CD4-positive, alpha-beta T cell treated with Interleukin-1 beta for 1 hour (primary cell): ENCODE measurements at regions not wholly inside any gene's neighbourhood (a gene's known extent, or its start where the extent isn't known, plus 50 kb on each side); places are given as distances from the start of the nearest gene placed in this dataset.
"Not testable (repeated sequence)": the region's sequence is repeated elsewhere in the genome, so short reads cannot be mapped to it uniquely, and the experiment has no call there.

Source experiments
- DNase-seq, 2 donors: peaks; one replicate each; pipeline ENCODE4 v3.0.0-alpha.2; 2020 to 2022

DNA sequence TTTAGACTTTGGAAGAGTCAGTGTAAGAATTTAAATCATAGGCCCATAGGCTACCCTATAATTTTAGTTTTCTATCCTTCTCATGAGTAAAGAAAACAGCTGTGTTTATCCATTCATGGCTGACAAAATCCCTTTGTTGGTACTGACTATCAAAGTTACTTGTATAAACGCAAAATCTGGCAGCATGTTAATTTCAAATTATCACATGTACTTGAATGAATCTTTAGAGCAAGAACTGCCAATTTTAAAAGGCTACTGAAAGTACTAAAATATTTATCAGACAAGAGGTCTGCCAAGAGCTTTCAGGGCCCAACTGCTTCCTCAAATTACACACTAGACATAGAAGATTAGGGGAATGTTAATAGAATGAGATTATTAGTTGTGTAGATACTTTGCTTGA is 66.6 kb downstream of the MYL12B start:
- DNase-seq: no peak

DNA sequence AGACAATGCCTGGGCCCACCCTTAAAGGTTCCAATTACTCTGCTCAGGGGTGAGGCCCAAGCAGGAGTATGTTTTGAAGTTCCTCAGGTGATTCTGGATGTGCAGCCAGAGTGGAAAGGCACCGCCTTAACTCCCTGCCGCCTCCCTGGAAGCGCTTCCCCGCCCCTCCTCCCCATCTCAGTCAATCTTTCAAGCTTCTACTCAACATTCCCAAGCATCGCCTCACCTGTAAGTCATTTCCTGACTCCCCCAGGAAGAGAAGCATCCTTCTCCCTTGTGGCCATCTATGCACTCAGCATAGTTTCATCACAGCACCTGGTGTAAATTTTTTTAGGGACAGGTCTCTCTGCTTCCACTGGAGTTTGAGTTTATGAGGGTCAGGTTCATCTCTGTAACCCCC is 67.5 kb downstream of the MYL12B start:
- no peak for DNase-seq

DNA sequence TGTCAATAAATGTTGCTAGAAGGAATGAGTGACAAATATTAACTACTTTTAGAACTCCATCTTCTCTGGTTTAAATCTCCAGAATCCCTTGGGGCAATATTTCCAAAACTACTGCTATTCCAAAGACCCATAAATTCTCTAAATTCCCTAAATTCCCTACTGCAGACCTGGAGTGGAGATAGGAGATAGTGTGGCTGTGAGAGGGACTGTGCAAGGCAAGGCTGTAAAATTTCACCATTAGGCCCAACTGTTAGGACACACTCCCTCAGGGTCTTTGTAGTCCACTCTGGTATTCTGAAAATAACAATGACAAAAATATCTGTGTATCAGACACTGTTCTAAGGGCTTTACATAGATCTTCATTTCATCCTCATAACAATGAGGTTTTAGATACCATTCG is 67.9 kb downstream of the MYL12B start:
- no peak for DNase-seq

DNA sequence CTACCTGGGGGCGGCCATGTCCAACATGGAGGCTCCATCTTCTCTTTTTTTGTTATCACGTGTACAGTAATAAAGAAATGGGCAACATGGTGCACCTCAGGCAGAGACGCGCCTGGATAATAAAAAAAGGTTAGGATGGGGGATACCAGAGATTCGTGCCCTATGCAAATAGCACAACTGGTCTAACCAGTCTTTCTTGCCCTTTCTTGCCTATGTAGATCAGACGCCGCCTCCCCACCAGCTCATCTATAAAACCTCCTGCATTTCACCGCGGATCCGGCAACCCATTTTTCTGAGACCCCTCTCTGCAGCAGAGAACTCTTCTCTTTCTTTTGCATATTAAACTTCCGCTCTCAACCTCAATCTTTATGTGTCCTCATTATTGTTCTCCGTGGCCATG is 68.7 kb downstream of the MYL12B start:
- DNase-seq: no peak

DNA sequence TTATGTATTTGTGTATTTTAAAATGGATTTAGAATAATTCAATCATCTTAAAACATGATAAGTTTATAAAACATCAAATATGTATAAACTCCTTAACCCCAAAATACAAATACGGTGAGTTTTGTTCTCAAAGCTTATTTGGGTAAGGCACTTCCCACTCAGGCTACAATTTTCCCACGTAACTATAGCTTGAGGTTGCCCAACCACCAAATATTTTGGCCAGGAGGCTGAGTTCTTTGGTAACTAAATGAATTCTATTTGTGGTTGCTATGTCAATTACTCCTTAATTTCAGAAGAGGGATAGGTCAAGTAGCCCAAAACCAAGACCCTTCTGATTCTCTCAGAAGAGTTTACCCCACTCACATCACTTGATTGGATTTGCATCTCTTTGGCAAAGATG is 70.4 kb downstream of the MYL12B start:
- DNase-seq: no peak

DNA sequence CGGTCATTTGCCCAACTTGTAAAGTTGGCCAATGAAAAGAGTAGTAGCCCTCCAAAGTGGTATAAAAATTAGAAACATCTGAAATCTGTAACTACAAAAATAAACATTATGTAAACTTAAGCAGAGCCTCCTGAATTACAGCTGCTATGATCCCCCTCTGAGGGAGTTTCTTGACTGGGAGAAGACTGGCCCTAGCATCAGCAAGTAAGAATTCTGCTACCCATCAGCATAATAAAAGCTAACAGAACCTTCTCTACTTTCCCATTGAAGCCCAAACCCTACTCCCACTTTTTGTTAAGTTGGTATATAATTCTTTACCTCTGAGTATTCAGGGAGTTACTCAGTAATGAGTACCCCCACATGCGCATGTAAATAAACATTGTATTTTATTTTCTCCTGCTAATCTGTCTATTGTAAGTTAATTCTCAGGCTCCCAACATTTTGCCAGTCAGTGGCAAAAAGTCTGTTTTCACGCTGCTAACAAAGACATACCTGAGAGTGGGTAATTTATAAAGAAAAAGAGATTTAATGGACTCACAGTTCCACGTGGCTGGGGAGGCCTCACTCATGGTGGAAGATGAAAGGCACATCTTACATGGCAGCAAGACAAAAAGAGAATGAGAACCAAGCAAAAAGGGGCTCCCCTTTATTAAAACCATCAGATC is 71.3 kb downstream of the MYL12B start:
- no peak for DNase-seq

DNA sequence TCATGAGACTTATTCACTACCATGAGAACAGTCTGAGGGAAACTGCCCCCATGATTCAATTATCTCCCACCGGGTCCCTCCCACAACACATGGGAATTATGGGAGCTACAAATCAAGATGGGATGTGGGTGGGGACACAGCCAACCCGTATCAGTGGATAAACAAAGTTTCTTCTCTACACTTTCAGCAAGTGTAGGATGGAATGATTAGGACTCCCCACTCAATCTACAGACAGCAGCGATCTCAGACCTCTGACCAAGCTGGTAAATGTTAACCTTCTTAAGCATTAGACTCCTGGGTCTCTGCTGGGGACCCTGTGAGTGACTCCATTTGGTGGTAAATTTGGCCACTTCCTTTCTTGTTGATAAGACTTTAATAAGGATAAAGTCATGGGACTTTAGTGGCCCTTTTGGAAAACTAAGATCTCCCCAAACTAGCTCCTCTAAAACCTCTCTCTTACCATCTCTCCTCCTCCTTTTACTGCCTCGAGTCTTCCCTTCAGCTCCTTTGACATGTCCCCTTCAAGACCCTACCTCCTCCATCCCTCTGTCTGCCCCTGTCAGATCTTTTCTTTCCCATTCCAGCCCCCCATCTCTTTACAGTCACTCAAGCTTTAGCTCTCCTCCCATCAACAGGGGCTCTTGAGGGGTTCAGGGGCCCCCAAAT is 71.9 kb downstream of the MYL12B start:
- no peak for DNase-seq

DNA sequence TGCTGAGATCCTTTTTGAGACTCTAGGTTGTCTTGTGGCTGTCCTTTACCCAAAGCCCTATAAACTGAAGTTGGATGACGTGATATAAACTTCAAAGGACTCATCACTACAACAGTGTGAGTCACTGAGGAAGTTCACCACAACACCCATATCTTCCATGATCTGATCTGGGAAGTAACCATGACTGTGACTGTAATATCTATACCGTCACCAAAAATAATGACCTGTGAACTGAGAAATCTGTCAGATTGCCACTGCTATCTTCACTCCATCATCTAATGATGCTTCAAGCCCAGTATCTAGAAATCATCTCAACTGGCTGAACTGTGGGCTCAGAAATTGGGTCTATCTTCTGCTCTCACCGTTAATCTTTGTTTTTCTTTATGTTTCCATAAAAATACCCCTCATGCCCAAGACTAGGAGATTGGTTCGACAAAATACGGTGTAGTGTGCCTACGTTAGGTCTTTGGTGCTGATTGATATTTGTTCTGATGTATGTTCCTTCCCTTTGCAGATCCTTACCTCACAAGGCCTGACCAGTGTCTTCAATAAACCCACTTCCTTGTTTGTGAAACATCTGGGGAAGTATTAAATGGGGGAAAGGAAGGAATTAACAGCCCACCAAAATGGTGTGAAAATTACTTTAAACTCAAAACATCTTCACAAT is 78.2 kb downstream of the MYL12B start:
- DNase-seq: no peak

DNA sequence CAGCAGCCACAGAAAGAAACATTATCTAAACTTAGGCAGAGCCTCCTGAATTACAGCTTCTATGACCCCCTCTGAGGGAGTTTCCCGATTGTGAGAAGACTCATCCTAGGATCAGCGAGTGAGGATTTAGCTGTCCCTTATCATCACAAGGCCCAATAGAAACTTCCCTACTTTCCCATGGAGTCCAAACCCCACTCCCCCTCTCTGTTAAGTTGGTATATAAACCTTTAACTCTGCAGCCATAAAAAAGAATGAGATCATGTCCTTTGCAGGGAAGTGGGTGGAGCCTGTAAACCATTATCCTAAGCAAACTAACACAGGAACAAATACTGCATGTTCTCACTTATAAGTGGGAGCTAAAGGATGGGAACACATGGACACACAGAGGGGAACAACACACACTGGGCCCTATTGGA is 78.8 kb downstream of the MYL12B start:
- no peak for DNase-seq

DNA sequence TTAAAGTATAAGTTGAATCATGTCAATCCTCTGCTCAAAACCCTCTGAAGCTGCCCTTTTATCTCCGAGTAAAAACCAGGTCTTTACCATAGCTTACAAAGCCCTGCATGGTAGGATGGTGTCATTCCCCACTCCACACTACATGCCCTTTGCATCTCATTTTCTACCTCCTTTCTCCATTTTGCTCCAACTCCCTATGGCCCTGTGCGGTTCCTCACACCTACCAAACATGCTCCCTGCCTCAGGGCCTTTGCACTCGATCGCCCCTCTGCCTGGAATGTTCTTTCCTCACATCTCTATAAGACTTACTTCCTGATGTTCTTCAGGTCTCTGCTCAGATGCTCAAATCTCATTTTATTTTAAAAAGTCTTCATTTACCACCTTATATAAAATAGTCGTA is 80.7 kb downstream of the MYL12B start:
- no peak for DNase-seq

DNA sequence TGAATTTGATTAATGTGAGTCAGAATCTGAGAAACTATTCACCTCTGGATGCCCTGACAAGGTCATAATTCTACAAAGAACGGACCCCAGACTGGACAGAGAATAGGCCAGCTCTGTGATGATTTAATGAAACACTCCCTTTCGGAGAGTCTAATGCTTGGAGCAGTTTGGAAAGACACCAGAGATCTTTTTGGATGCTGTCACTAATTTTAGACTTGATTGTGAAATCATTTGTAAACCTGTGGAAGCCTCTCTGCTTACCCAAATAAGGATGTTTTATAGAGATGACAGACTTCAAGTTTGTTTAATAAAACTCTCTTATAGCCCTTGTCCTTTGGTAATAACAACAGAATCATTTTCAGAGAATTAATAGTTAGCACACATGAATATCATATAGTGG is 83.5 kb downstream of the MYL12B start:
- DNase-seq: no peak

DNA sequence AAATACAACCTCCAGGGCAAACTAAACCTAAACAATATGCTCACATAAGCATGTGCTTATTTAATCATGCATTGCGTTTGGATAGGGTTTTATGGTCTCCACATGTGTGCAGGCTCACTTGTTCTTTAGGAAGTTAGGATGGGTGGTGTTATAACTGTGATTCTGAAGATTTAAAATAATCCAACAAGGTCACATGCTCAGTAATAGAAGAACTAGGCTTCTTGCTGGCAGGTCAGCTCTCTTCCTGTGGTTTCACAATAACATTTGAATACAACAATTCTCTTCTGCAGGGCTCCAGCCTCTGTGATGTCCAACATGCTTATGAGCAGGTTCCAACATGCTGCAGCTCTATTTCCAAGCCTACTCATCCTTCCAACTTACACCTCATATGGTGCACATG is 84.0 kb downstream of the MYL12B start:
- no peak for DNase-seq

DNA sequence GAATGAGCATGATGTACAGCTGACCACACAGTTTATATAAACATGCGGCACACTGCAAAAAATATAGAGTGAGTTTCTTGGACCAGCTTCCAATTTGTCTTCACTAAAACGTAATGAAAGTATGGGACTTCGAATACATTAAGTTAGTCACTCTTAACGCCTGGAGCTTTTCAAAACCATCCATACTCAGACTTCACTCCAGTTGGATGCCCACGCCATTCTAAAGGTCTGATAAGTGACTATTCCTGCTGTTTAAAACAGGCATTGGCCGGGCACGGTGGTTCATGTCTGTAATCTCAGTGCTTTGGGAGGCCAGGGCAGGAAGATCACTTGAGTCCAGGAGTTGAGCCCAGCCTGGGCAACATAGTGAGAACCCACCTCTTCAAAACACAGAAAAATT is 84.6 kb downstream of the MYL12B start:
- DNase-seq: no peak

DNA sequence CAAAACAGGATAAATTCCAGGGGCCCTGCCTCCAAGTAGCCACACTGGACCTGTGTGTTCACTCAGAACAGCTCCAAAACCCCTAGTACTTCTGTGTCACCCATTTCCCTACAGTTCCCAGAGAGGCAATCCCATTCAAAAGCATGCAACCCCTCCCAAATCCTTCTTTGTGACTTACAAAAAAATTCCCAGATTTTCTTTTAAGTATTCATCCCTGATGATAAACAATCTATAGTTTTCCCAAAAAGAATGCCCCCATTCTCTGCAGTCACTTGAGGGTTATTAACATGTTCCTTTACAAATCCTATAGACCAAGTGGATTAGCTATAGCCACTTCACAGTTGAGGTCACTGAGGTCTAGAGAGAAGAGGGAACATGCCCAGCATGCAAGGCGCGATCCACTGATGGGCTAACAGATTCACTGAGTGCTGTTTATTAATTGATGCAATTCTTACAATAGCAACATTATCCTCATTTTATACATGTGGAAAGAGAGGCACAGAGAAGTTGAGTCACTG is 85.4 kb downstream of the MYL12B start:
- DNase-seq: no peak

DNA sequence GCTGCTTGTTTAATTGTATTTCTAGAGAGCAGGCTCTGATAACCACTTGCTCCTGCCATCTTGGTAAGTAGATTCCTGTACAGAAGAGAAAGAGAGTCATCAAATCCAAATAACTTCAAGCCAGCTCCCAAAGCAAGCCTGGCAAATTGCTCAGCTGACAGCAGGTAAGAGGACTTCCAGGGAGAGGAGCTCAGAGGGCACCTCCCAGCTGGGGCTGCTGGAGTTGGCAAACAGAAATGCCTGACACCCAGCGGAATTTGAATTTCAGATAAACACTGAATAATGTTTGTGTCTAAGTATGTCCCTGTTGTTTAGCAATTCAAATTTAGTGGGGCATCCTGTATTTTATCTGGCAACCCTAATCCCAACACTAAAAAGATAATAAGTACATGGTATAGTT is 86.2 kb downstream of the MYL12B start:
- no peak for DNase-seq

DNA sequence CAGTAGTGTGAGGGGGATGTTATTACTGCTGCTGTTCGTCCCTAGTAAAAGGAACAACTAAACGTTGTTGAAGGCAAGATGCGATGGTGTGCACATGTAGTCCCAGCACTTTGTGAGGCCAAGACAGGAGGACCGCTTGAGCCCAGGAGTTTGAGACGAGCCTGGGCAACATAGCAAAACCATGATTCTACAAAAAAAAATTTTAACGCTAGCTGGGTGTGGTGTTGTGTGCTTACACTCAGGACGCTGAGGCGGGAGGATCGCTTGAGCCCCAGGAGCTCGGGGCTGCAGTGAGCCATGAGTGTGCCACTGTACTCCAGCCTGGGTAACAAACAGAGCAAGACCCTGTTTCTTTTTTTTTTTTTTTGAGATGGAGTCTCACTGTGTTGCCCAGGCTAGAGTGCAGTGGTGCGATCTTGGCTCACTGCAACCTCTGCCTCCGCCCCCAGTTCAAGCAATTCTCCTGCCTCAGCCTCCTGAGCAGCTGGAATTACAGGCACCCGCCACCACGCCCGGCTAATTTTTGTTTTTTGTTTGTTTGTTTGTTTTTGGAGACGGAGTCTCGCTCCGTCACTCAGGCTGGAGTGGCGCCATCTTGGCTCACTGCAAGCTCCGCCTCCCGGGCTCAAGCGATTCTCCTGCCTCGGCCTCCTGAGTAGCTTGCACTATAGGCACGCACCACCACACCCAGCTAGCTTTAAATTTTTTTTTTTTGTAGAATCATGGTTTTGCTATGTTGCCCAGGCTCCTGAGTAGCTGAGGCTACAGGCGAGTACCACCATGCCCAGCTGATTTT is 87.3 kb downstream of the MYL12B start:
- DNase-seq: not testable (repeated sequence)

DNA sequence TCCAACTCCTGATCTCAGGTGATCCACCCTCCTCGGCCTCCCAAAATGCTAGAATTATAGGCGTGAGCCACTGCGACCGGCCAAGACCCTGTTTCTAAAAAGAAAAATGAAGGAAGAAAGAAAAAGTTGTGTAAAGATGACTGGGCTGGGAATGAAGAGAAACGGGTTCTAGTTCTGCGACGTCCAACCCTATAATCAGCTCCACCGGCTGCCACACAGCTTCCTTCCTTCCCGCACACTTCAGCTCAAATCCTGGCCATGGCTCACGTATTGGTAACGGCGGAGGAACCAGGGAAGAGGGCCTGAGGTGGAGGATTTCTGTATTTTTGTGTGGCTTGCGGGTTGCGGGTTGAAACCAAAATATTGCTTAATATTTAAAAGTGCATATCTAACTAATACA is 88.1 kb downstream of the MYL12B start:
- DNase-seq: no peak

DNA sequence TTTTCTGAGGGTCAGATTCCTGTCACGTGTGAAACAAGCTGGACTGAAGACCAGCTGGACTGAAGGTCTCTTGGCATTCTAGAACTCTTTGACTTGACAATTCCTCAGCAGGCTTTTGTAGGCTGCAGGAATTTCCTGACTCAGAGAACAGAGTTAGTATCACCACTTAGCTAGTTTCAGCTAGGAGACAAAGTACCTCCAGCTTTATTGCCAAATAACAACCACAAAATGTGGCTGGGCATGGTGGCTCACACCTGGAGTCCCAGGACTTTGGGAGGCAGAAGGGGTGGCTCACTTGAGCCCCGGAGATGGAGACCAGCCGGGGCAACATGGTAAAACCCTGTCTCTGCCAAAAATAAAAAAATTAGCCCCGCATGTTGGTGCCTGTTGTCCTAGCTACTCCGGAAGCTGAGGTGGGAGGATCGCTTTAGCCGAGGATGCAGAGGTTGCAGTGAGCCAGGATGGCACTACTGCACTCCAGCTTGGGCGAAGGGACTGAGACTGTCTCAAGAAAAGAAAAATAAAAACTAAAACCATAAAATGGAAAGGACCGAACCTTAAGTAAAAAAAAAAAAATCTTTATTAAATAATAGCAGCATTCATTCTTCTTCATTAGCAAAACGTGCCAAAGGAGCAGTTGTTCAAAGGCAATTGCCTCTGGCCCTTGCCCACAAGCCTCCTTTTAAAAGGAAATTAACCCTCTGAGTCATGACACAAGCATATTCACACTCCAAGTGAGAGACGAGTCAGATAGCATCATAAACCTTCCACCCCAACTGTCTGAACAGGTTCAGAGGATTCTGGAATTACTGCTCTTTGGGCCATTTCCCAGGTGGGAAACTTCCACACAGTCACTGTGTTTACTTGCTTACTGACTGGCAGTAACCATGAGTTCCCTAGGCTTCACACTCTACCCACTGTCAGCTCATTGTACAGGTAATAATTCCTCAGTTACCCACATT is 88.9 kb downstream of the MYL12B start:
- DNase-seq: no peak

DNA sequence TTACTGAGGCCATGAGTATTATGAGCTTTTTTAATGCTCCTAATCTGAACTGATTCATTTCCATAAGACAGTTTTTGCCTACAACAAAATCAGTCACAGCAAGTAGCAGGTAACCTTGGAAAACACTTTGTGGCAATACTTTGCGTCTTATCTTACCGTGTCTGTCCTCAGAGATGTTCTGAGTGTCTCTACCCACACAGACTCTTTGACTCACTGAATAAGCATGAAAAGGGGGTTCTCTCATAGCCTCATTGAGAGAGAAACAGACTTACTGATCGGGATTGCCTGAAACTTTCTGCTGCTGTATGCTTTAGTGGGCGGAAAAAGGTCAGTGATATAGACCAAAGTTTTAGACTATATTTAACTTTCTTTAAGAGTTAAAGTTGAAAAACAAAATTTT is 92.6 kb downstream of the MYL12B start:
- no peak for DNase-seq

DNA sequence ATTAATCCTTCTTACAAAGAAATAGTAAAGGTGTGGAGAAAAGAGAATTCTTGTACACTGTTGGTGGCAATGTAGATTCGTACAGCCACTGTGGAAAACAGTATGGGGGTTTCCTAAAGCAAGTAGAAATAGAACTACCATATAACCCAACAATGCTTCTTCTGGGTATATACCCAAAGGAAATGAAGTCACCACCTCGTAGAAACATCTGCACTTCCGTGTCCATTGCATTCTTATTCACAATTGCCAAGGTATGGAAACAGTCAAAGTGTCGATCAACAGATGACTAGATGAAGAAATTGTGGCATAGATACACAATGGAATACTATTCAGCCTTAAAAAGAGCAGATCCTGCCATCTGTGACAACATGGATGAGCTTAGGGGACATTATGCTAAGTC is 93.4 kb upstream of the TGIF1 start:
- peak in 1 of 2 donors; percentile 8 for DNase-seq

DNA sequence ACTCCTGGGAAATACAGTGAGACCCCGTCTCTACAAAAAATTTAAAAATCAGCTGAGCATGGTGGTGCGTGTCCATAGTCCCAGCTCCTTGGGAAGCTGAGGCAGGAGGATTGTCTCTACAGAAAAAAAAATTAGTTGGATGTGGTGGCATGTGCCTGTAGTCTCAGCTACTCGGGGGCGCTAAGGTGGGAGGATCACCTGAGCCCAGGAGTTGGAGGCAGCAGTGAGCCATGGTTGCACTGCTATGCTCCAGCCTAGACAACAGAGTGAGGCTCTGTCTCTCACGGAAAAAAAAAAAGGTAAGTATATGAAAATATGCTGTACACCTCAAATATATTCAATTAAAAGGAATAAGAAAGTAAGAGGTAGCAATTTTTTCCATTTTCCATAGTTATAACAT is 92.5 kb upstream of the TGIF1 start:
- DNase-seq: no peak

DNA sequence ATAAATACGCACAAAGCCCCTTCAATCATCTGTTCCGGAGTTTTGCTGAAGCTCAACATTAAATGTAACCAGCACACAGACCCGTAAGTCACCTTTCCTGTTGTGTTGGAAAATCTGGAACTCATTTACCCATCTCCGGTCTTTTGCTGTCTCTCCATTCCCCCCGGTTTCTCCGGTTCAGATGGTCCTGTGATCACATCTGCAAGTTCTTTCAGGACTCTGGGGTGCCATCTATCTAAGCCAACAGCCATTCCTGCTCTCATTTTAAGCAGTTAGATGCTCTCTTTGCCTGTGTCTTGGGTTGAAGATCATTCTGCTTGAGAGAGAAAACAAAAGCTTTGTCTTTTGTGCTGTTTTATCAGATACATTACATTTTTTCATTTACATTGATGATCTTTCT is 91.7 kb upstream of the TGIF1 start:
- DNase-seq: no peak
